H1 (cell line): ENCODE measurements at regions not wholly inside any gene's neighbourhood (a gene's known extent, or its start where the extent isn't known, plus 50 kb on each side); places are given as distances from the start of the nearest gene placed in this dataset.

Experiments
- SRF ChIP-seq: IDR thresholded peaks from 2 replicates; pipeline ENCODE4 v1.6.1; 2011; ENCODE audit warnings: mild to moderate bottlenecking, low read depth, low read length, moderate library complexity
- USF2 ChIP-seq: IDR thresholded peaks from 2 replicates; pipeline ENCODE4 v1.6.1; 2011; ENCODE audit warnings: low read length, improper control_type of control experiment

- no peak for TF ChIP-seq SRF
- TF ChIP-seq USF2 = no peak
Measured at GRCh38 chr13:73198991-73199411, 140.2 kb downstream of the KLF5 start (continued).
